ENCODE measurements at regions not wholly inside any gene's neighbourhood (a gene's known extent, or its start where the extent isn't known, plus 50 kb on each side); places are given as distances from the start of the nearest gene placed in this dataset.

- intact Hi-C loops (cut with micrococcal nuclease; ENCODE audit: unreplicated experiment), result no loop called here
Observed at GRCh38 chr17:6903326-6903900, 71.9 kb upstream of the TEKT1 start.

GRCh38 chr17:6908807-6909206 is 77.3 kb upstream of the TEKT1 start:
- no peak for TF ChIP-seq CTCF (conservative IDR thresholded peaks at IDR 0.05; ENCODE audit: low read depth, low read length)
- no peak for TF ChIP-seq EZH2 (IDR thresholded peaks at IDR 0.05; ENCODE audit: borderline replicate concordance, low read depth, low read length, poor library complexity, severe bottlenecking)
- Histone ChIP-seq H3K36me3 (ENCODE audit: insufficient read depth, low read length, poor library complexity, severe bottlenecking) (no peaks in the 10 kb centered on the region), H3K4me3 (ENCODE audit: low read depth, low read length, poor library complexity, severe bottlenecking) (no peak overlapping the region), H3K27me3 (replicated peaks; ENCODE audit: insufficient read depth, low read depth, low read length, poor library complexity) (no peaks in the 10 kb centered on the region), H3K9me3 (ENCODE audit: low read depth, low read length, poor library complexity, severe bottlenecking) (no peaks in the 10 kb centered on the region), H3K4me1 (ENCODE audit: insufficient read depth, low read length, poor library complexity, severe bottlenecking) (no peaks in the 10 kb centered on the region), H3K27ac (ENCODE audit: low read depth, low read length, poor library complexity, severe bottlenecking) (no peak overlapping the region)
- intact Hi-C loops (cut with micrococcal nuclease; ENCODE audit: unreplicated experiment), result no loop called here
- no peak for DNase-seq (ENCODE audit: low spot score)
- BruUV-seq (replicated peaks), result no TSS peak
- CTCF ChIA-PET, result no interaction called here
- POLR2A ChIA-PET (ENCODE audit: low non-redundant PET), result interaction anchor here (0.6 kb wide), 1 partner anchor 26 kb away, joined by 3 read pairs; no protein-coding TSS in a partner anchor

More at GRCh38 chr17:6903326-6903900, 71.9 kb upstream of the TEKT1 start:
- ChIA-PET CTCF (no interaction called here), POLR2A (ENCODE audit: low non-redundant PET) (no interaction called here)
- Histone ChIP-seq H3K4me3 (ENCODE audit: low read depth, low read length, poor library complexity, severe bottlenecking) (no peak overlapping the region), H3K27ac (ENCODE audit: low read depth, low read length, poor library complexity, severe bottlenecking) (no peak overlapping the region), H3K9me3 (ENCODE audit: low read depth, low read length, poor library complexity, severe bottlenecking) (no peaks in the 10 kb centered on the region), H3K4me1 (ENCODE audit: insufficient read depth, low read length, poor library complexity, severe bottlenecking) (no peaks in the 10 kb centered on the region), H3K27me3 (replicated peaks; ENCODE audit: insufficient read depth, low read depth, low read length, poor library complexity) (no peaks in the 10 kb centered on the region), H3K36me3 (ENCODE audit: insufficient read depth, low read length, poor library complexity, severe bottlenecking) (no peaks in the 10 kb centered on the region)
- TF ChIP-seq CTCF (conservative IDR thresholded peaks at IDR 0.05; ENCODE audit: low read depth, low read length) (no peak), EZH2 (IDR thresholded peaks at IDR 0.05; ENCODE audit: borderline replicate concordance, low read depth, low read length, poor library complexity, severe bottlenecking) (no peak)
- no TSS peak for BruUV-seq (replicated peaks)
- DNase-seq (ENCODE audit: low spot score), result no peak

- peak; percentile 74 for DNase-seq (ENCODE audit: low spot score)
- intact Hi-C loops (cut with micrococcal nuclease; ENCODE audit: unreplicated experiment), result loop anchor here (5.0 kb wide), 2 partner anchors 111 to 226 kb away; partner anchors contain the start of gene BCL6B
- Histone ChIP-seq H3K27ac (ENCODE audit: low read depth, low read length, poor library complexity, severe bottlenecking) (no peak overlapping the region), H3K27me3 (replicated peaks; ENCODE audit: insufficient read depth, low read depth, low read length, poor library complexity) (peaks cover under 1% of the 10 kb centered on the region), H3K36me3 (ENCODE audit: insufficient read depth, low read length, poor library complexity, severe bottlenecking) (no peaks in the 10 kb centered on the region), H3K4me1 (ENCODE audit: insufficient read depth, low read length, poor library complexity, severe bottlenecking) (no peaks in the 10 kb centered on the region), H3K9me3 (ENCODE audit: low read depth, low read length, poor library complexity, severe bottlenecking) (no peaks in the 10 kb centered on the region), H3K4me3 (ENCODE audit: low read depth, low read length, poor library complexity, severe bottlenecking) (no peak overlapping the region)
- no TSS peak for BruUV-seq (replicated peaks)
- peak; percentile 80 for TF ChIP-seq CTCF (conservative IDR thresholded peaks at IDR 0.05; ENCODE audit: low read depth, low read length)
- TF ChIP-seq EZH2 (IDR thresholded peaks at IDR 0.05; ENCODE audit: borderline replicate concordance, low read depth, low read length, poor library complexity, severe bottlenecking), result no peak
- CTCF ChIA-PET, result interaction anchor here (0.5 to 1.9 kb wide), 8 partner anchors 9 to 245 kb away, joined by 3 to 19 read pairs (median 4); no protein-coding TSS in a partner anchor
- POLR2A ChIA-PET (ENCODE audit: low non-redundant PET), result interaction anchor here (0.5 kb wide), 1 partner anchor 633 kb away, joined by 4 read pairs; no protein-coding TSS in a partner anchor
Observed at GRCh38 chr17:6910987-6911603, 79.6 kb upstream of the TEKT1 start.
